ENCODE measurements at regions not wholly inside any gene's neighbourhood (a gene's known extent, or its start where the extent isn't known, plus 50 kb on each side); places are given as distances from the start of the nearest gene placed in this dataset.

GRCh38 chr10:18737236-18737635 lies 78.0 kb downstream of the ARL5B start (continued):
- TF ChIP-seq SMAD4 (CRISPR knock-in tag; IDR thresholded peaks at IDR 0.05) (no peak), FOXK1 (CRISPR knock-in tag; IDR thresholded peaks at IDR 0.05) (no peak), STAT6 (CRISPR knock-in tag; conservative IDR thresholded peaks at IDR 0.05; ENCODE audit: low read depth) (no peak), ZNF281 (CRISPR knock-in tag; IDR thresholded peaks at IDR 0.05) (no peak), GTF2I (CRISPR knock-in tag; conservative IDR thresholded peaks at IDR 0.05) (no peak)
- TF ChIP-seq, protein P1, sequence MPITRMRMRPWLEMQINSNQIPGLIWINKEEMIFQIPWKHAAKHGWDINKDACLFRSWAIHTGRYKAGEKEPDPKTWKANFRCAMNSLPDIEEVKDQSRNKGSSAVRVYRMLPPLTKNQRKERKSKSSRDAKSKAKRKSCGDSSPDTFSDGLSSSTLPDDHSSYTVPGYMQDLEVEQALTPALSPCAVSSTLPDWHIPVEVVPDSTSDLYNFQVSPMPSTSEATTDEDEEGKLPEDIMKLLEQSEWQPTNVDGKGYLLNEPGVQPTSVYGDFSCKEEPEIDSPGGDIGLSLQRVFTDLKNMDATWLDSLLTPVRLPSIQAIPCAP (CRISPR knock-in tag; IDR thresholded peaks at IDR 0.05) = no peak
- TF ChIP-seq, protein P2, sequence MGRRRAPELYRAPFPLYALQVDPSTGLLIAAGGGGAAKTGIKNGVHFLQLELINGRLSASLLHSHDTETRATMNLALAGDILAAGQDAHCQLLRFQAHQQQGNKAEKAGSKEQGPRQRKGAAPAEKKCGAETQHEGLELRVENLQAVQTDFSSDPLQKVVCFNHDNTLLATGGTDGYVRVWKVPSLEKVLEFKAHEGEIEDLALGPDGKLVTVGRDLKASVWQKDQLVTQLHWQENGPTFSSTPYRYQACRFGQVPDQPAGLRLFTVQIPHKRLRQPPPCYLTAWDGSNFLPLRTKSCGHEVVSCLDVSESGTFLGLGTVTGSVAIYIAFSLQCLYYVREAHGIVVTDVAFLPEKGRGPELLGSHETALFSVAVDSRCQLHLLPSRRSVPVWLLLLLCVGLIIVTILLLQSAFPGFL (CRISPR knock-in tag; IDR thresholded peaks at IDR 0.05; ENCODE audit: borderline replicate concordance) = no peak
- TF ChIP-seq, protein P3, sequence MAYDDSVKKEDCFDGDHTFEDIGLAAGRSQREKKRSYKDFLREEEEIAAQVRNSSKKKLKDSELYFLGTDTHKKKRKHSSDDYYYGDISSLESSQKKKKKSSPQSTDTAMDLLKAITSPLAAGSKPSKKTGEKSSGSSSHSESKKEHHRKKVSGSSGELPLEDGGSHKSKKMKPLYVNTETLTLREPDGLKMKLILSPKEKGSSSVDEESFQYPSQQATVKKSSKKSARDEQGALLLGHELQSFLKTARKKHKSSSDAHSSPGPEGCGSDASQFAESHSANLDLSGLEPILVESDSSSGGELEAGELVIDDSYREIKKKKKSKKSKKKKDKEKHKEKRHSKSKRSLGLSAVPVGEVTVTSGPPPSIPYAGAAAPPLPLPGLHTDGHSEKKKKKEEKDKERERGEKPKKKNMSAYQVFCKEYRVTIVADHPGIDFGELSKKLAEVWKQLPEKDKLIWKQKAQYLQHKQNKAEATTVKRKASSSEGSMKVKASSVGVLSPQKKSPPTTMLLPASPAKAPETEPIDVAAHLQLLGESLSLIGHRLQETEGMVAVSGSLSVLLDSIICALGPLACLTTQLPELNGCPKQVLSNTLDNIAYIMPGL (CRISPR knock-in tag; IDR thresholded peaks at IDR 0.05) = no peak
- TF ChIP-seq, protein P4, sequence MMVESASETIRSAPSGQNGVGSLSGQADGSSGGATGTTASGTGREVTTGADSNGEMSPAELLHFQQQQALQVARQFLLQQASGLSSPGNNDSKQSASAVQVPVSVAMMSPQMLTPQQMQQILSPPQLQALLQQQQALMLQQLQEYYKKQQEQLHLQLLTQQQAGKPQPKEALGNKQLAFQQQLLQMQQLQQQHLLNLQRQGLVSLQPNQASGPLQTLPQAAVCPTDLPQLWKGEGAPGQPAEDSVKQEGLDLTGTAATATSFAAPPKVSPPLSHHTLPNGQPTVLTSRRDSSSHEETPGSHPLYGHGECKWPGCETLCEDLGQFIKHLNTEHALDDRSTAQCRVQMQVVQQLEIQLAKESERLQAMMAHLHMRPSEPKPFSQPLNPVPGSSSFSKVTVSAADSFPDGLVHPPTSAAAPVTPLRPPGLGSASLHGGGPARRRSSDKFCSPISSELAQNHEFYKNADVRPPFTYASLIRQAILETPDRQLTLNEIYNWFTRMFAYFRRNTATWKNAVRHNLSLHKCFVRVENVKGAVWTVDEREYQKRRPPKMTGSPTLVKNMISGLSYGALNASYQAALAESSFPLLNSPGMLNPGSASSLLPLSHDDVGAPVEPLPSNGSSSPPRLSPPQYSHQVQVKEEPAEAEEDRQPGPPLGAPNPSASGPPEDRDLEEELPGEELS (CRISPR knock-in tag; IDR thresholded peaks at IDR 0.05) = no peak

DNA sequence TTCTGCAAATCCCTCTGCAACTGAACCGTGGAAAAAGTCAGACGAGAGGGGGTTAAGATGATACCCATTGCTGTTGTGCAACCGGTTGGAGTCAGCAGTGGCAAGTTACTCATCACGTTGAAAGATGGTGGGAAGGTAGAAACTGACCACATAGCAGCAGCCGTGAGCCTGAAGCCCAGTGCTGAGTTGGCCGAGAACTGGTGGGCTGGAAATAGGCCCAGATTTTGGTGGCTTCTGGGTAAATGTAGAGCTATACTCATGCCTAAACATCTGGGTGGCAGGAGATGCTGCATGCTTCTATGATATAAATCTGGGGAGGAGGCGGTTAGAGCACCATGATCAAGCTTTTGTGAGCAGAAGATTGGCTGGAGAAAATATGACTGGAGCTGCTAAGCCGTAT lies 78.6 kb downstream of the ARL5B start:
- DNase-seq (ENCODE audit: low spot score) (no peak), ATAC-seq (no peak)
- Mint-ChIP-seq H3K27ac (no peak overlapping the region), H3K4me3 (no peak overlapping the region), H3K9me3 (peaks cover 23% of the 10 kb centered on the region), H3K36me3 (peaks cover 8% of the 10 kb centered on the region), H3K27me3 (ENCODE audit: low read depth) (no peaks in the 10 kb centered on the region), H3K4me1 (no peaks in the 10 kb centered on the region)
- POLR2A ChIA-PET = no interaction called here
- CTCF ChIA-PET = no interaction called here
- no peak for TF ChIP-seq TEAD4 (CRISPR knock-in tag; IDR thresholded peaks at IDR 0.05)
- TF ChIP-seq, protein P2 (CRISPR knock-in tag; IDR thresholded peaks at IDR 0.05; ENCODE audit: borderline replicate concordance) = no peak
- TF ChIP-seq SMAD4 (CRISPR knock-in tag; IDR thresholded peaks at IDR 0.05) = no peak
- TF ChIP-seq, protein P3 (CRISPR knock-in tag; IDR thresholded peaks at IDR 0.05) = no peak
- TF ChIP-seq MAX (CRISPR knock-in tag; IDR thresholded peaks at IDR 0.05) = no peak
- no peak for TF ChIP-seq NFYB (CRISPR knock-in tag; conservative IDR thresholded peaks at IDR 0.05; ENCODE audit: low read depth)
- TF ChIP-seq ATF1 (CRISPR knock-in tag; IDR thresholded peaks at IDR 0.05) = no peak
- no peak for TF ChIP-seq RELA (CRISPR knock-in tag; IDR thresholded peaks at IDR 0.05; ENCODE audit: borderline replicate concordance)
- TF ChIP-seq CTCF (IDR thresholded peaks at IDR 0.05) = no peak
- TF ChIP-seq SMAD3 (CRISPR knock-in tag; IDR thresholded peaks at IDR 0.05; ENCODE audit: borderline replicate concordance) = no peak
- no peak for TF ChIP-seq MXD4 (CRISPR knock-in tag; IDR thresholded peaks at IDR 0.05; ENCODE audit: borderline replicate concordance)
- TF ChIP-seq CREB1 (CRISPR knock-in tag; IDR thresholded peaks at IDR 0.05) = no peak

Measured in WTC11 (cell line).